ENCODE measurements at regions not wholly inside any gene's neighbourhood (a gene's known extent, or its start where the extent isn't known, plus 50 kb on each side); places are given as distances from the start of the nearest gene placed in this dataset.

GRCh38 chr6:22829070-22829469 is 259.7 kb downstream of the HDGFL1 start:
- no peak for TF ChIP-seq GATA3 (IDR thresholded peaks at IDR 0.05; ENCODE audit: low read depth, low read length)
- TF ChIP-seq GATA2 (IDR thresholded peaks at IDR 0.05; ENCODE audit: low read depth, low read length) = no peak
